Mammary epithelial cell (primary cell): ENCODE measurements at regions not wholly inside any gene's neighbourhood (a gene's known extent, or its start where the extent isn't known, plus 50 kb on each side); places are given as distances from the start of the nearest gene placed in this dataset.

ENCODE experiments used
- EZH2 ChIP-seq: IDR thresholded peaks from 2 replicates; pipeline ENCODE4 v1.6.1; 2012; ENCODE audit warnings: low read length, inconsistent platforms, borderline replicate concordance
- TF ChIP-seq, protein P1 (sequence below), 2 donors: IDR thresholded peaks in 1 of 2; conservative IDR thresholded peaks in 1 of 2; 2 replicates each; pipeline ENCODE4 v1.5.1; 2011 to 2012; ENCODE audit warnings: inconsistent platforms in 2 of 2, low read length in 2 of 2, mild to moderate bottlenecking in 2 of 2, control low read depth in 1 of 2, low read depth in 1 of 2; ENCODE audit not compliant: insufficient read depth in 1 of 2; ENCODE audit errors: extremely low read depth in 1 of 2

DNA sequence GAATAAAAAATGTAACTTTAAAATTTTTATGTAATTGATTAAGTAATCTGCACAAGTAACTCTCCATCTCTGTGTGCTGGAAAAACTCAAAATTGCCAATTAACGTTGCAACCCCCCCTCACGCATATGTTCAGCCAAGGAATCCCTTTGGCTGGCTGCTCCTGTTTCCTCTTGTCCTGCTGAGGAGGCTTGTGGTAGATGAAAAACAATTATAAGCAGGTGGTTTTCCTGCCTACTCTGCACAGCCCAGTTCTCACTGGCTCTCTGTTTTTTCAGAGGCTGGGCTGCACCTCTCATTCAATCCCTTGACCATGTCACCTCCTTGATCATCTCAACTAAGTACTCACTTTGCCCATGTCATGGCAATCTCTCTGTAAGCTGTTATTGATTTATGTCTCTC lies 1068.4 kb downstream of the ARAP2 start:
- TF ChIP-seq, protein P1, sequence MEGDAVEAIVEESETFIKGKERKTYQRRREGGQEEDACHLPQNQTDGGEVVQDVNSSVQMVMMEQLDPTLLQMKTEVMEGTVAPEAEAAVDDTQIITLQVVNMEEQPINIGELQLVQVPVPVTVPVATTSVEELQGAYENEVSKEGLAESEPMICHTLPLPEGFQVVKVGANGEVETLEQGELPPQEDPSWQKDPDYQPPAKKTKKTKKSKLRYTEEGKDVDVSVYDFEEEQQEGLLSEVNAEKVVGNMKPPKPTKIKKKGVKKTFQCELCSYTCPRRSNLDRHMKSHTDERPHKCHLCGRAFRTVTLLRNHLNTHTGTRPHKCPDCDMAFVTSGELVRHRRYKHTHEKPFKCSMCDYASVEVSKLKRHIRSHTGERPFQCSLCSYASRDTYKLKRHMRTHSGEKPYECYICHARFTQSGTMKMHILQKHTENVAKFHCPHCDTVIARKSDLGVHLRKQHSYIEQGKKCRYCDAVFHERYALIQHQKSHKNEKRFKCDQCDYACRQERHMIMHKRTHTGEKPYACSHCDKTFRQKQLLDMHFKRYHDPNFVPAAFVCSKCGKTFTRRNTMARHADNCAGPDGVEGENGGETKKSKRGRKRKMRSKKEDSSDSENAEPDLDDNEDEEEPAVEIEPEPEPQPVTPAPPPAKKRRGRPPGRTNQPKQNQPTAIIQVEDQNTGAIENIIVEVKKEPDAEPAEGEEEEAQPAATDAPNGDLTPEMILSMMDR (conservative IDR thresholded peaks at IDR 0.05 in 1 of 2, IDR thresholded peaks at IDR 0.05 in 1 of 2; ENCODE audit: extremely low read depth in 1 of 2, insufficient read depth in 1 of 2, low read depth in 1 of 2, low read length in 2 of 2) = no peak
- TF ChIP-seq EZH2 = no peak
